Activated CD4-positive, alpha-beta memory T cell treated with anti-CD3 and anti-CD28 coated beads, Interleukin-2, amount 10 ng/mL, durations not matched to agents 7 days and 5 days (primary cell): ENCODE measurements at regions not wholly inside any gene's neighbourhood (a gene's known extent, or its start where the extent isn't known, plus 50 kb on each side); places are given as distances from the start of the nearest gene placed in this dataset.

Source experiments
- CTCF ChIA-PET: fragments of 350-600 bp; sonication (Branson Sonifier 250); formaldehyde crosslinking; loops from one replicate; lab custom pipeline; 2021; ENCODE audit warnings: antibody characterized with exemption, inconsistent platforms; lab: Charles Lee
- POLR2A ChIA-PET: fragments of 350-600 bp; sonication (Branson Sonifier 250); formaldehyde crosslinking; loops from one replicate; lab custom pipeline; 2021; ENCODE audit warnings: antibody characterized with exemption; lab: Charles Lee
- DNase-seq: peaks from one replicate; pipeline ENCODE4 v3.0.0-alpha.2; 2020
- H3K27ac Mint-ChIP-seq: one replicate; pipeline ENCODE4 v1.8.0; 2021; ENCODE audit warnings: mild to moderate bottlenecking, mixed read lengths
- H3K27me3 Mint-ChIP-seq: one replicate; pipeline ENCODE4 v1.8.0; 2021; ENCODE audit warnings: mixed read lengths
- H3K36me3 Mint-ChIP-seq: one replicate; pipeline ENCODE4 v1.8.0; 2021; ENCODE audit warnings: low read depth, mixed read lengths
- H3K4me1 Mint-ChIP-seq: one replicate; pipeline ENCODE4 v1.8.0; 2021; ENCODE audit warnings: mixed read lengths
- H3K4me3 Mint-ChIP-seq: one replicate; pipeline ENCODE4 v1.8.0; 2021; ENCODE audit warnings: mild to moderate bottlenecking, mixed read lengths
- H3K9me3 Mint-ChIP-seq: one replicate; pipeline ENCODE4 v1.8.0; 2021; ENCODE audit warnings: mixed read lengths

DNA sequence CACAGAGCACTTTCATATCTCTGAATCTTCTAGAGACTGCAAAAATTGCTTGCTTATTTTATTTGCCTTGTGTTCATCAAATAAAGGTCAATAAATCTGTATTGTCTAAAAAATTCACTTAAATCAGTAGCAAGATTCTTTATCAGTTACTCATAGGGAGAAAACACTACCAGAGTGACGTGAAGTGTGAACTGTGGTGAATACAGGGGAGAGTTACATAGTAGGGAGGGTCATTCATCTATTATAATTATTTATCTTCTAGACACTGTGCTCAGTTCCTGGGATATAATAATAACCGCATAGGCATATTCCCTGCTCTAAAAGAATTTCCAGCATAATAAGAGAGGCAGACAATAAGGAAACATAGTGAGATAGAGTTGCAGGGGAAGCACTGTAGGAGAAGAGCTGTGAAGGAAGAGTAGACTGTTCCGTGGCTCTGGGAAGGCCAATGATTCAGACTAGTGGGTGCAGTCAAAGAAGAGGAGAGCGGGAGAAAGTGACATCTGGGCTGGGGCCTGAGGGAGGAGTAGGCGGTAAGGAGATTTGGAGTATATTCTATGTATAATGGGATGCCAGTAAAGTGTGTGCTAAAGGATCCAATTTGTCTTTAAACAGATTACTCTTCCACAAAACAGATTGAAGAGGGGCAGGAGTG, 84.0 kb upstream of the TDRD3 start:
- no peaks in the 10 kb centered on the region for H3K9me3 Mint-ChIP-seq
- H3K27me3 Mint-ChIP-seq, result peaks cover 7% of the 10 kb centered on the region
- no peak overlapping the region for H3K27ac Mint-ChIP-seq
- ChIA-PET POLR2A (no interaction called here), CTCF (no interaction called here)
- no peaks in the 10 kb centered on the region for H3K36me3 Mint-ChIP-seq
- H3K4me1 Mint-ChIP-seq, result peaks cover 12% of the 10 kb centered on the region
- H3K4me3 Mint-ChIP-seq, result no peak overlapping the region
- DNase-seq, result no peak

DNA sequence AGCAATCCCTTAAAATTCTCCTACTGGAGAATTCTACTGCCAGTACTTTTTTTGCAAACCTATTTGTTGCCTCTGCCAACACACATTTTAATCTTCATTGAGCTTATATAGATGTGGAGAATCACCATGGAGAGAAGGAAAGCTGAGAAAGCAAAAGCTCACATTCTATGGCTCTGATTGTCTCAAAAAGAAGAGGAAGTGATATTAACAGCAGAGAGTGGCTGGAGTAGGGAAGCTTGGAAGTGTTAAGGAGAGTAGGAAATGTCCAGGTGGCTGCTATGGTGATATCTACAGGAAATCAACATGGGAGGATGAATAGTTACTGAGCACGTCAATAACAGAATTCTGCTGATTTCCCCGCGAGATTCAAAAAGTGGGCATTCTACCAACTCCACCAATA, 78.8 kb upstream of the TDRD3 start:
- H3K9me3 Mint-ChIP-seq, result no peaks in the 10 kb centered on the region
- H3K4me3 Mint-ChIP-seq, result no peak overlapping the region
- no peaks in the 10 kb centered on the region for H3K4me1 Mint-ChIP-seq
- H3K27ac Mint-ChIP-seq, result no peak overlapping the region
- no peaks in the 10 kb centered on the region for H3K36me3 Mint-ChIP-seq
- DNase-seq, result no peak
- CTCF ChIA-PET, result no interaction called here
- H3K27me3 Mint-ChIP-seq, result peaks cover 18% of the 10 kb centered on the region
- POLR2A ChIA-PET, result no interaction called here

DNA sequence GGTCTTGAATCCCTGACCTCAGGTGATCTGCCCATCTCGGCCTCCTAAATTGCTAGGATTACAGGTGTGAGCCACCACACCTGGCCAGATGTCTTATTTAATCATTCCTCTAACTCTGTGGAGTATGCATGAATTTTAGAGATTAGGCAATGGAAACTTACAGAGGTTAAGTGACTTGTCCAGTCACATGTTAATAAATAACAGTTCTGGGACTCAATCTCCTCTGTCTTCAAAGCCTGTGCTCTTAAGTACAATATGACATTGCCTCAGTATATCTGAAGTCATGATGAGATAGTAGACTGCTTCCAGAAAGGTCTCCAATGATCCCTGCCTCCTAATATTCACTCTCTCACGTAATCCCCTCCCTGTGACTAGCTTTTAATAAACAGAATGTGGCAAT, 72.9 kb upstream of the TDRD3 start:
- H3K9me3 Mint-ChIP-seq, result no peaks in the 10 kb centered on the region
- CTCF ChIA-PET, result no interaction called here
- POLR2A ChIA-PET, result no interaction called here
- H3K36me3 Mint-ChIP-seq, result no peaks in the 10 kb centered on the region
- H3K4me3 Mint-ChIP-seq, result no peak overlapping the region
- H3K27ac Mint-ChIP-seq, result no peak overlapping the region
- H3K27me3 Mint-ChIP-seq, result peaks cover 8% of the 10 kb centered on the region
- no peak for DNase-seq
- H3K4me1 Mint-ChIP-seq, result no peaks in the 10 kb centered on the region

- H3K4me1 Mint-ChIP-seq, result peaks cover 2% of the 10 kb centered on the region
- peaks cover 4% of the 10 kb centered on the region for H3K27me3 Mint-ChIP-seq
- H3K4me3 Mint-ChIP-seq, result no peak overlapping the region
- no peaks in the 10 kb centered on the region for H3K9me3 Mint-ChIP-seq
- H3K27ac Mint-ChIP-seq, result no peak overlapping the region
- CTCF ChIA-PET, result no interaction called here
- POLR2A ChIA-PET, result no interaction called here
- no peak for DNase-seq
- H3K36me3 Mint-ChIP-seq, result no peaks in the 10 kb centered on the region
These were observed 70.7 kb upstream of the TDRD3 start for GRCh38 chr13:60326273-60326672.

- DNase-seq, result no peak
- ChIA-PET CTCF (interaction anchor here (2.2 to 3.1 kb wide), 2 partner anchors 11 to 16 kb away, joined by 7 to 9 read pairs; no protein-coding TSS in a partner anchor), POLR2A (no interaction called here)
- Mint-ChIP-seq H3K4me1 (peaks cover 2% of the 10 kb centered on the region), H3K4me3 (no peak overlapping the region), H3K9me3 (no peaks in the 10 kb centered on the region), H3K27ac (no peak overlapping the region), H3K27me3 (peaks cover 9% of the 10 kb centered on the region), H3K36me3 (no peaks in the 10 kb centered on the region)
These were observed 69.5 kb upstream of the TDRD3 start for GRCh38 chr13:60327511-60327910.

DNA sequence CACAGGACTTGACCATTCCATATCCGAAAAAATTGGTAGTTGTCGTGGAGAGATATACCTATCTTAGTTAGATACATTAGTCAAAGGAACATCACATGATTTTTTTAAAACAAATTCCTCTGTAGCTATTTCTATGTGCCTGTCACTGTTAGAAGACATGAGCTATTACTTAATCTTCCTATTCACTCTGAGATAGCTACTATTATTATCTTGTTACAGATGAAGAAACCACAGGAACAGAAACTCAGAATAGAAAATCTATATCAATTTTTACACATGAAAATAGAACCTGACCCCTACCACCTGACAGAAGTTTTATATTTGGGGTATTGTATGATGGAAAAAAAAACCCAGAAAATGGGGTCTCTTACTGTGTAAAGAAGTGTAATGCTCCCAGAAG, 68.9 kb upstream of the TDRD3 start:
- Mint-ChIP-seq H3K27ac (no peak overlapping the region), H3K4me1 (peaks cover 2% of the 10 kb centered on the region), H3K36me3 (no peaks in the 10 kb centered on the region), H3K27me3 (peaks cover 10% of the 10 kb centered on the region), H3K9me3 (no peaks in the 10 kb centered on the region), H3K4me3 (no peak overlapping the region)
- CTCF ChIA-PET, result interaction anchor here (2.2 to 3.1 kb wide), 2 partner anchors 10 to 17 kb away, joined by 7 to 9 read pairs; no protein-coding TSS in a partner anchor
- POLR2A ChIA-PET, result no interaction called here
- DNase-seq, result no peak

DNA sequence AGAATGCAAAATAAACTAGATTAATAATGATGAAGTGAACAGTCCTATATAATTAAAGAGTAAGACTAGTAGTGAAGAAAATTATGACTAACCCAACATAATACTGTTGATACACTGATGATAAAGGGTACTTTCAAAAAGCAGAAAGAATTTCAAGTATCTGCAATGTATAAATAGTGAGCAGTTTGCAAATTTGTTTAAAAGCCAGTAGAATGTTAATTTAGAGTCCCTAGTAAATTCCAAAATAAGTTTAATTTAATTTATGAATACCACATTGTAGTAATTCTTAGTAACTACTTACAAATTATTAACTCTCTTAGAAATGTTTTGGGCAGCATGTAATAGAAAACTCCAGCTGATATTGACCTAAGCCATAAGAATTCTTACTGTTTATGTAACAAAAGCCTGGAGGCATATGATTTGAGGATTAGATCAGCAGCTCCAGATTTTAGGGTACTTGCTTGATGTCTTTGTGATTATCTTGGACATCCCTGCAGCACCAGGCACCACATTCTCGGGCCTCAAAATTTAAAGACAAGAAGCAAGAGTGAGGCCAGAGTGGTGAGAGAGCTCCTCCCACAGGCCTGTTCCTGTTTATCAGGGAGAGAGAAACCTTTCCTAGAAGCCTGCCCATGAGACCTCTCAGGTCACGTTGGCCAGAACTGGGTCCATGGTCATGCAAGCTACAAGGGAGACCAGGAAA, 67.6 kb upstream of the TDRD3 start:
- POLR2A ChIA-PET, result no interaction called here
- no peak overlapping the region for H3K4me3 Mint-ChIP-seq
- CTCF ChIA-PET, result interaction anchor here (0.7 to 3.1 kb wide), 6 partner anchors 9 to 675 kb away, joined by 3 to 9 read pairs (median 4); no protein-coding TSS in a partner anchor
- no peak overlapping the region for H3K27ac Mint-ChIP-seq
- no peaks in the 10 kb centered on the region for H3K36me3 Mint-ChIP-seq
- no peaks in the 10 kb centered on the region for H3K9me3 Mint-ChIP-seq
- peak; percentile 25 for DNase-seq
- H3K4me1 Mint-ChIP-seq, result peaks cover 2% of the 10 kb centered on the region
- H3K27me3 Mint-ChIP-seq, result peaks cover 13% of the 10 kb centered on the region

DNA sequence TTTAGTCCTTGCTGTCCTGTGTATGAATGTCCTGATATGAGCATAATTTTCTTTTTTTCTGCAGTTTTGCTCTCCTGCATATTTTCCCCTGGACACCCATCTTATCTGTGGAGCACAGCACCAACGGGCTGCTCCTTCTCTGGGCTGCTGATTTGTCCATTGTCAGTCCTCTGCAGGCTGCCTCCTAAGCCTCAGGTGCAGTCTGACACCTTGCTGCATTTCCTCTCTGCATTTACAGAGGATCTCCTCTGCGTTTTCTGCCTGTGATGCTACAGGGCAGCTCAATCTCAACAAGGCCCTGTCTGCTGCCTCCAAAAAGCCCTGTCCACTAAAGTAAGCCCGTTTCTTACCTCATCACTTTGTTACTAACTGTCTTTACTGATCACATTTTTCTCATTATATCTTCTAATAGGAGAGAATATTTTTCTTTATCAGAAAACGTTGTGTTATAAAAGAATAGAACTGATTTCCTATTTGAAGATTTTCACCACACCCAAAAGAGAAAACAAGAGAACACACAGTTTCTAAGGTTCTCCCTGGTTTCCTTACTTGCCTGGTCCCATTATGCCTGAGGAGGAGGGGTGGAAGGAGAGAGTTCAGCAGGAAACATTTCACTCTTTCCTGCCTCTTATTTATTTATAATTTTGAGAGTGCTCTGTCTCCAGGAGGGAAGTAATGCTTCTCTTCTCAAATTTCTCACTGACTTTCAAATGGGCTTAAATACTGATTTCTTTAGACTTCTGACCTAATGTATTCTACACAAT, 65.6 kb upstream of the TDRD3 start:
- CTCF ChIA-PET, result interaction anchor here (0.9 kb wide), 1 partner anchor 939 kb away, joined by 3 read pairs; no protein-coding TSS in a partner anchor
- H3K36me3 Mint-ChIP-seq, result no peaks in the 10 kb centered on the region

DNA sequence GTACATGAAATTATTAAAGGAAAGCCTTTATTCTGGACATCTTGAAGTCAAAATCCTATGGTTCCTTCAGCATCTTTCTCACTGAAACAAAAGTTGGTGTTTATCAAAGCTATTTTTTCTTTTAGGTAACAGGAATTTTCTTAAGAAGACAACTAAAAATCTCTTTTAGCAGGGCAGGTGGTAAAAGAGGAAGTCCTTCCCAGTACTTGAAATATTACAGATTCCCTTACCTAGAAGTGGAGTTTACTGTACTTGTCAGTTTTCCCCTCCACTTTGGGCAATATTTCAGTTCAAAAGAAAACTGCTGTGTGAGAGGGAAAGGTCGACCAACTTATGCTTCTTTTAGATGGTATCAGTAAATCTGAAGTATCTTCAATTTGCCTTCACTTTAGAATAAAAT, 64.3 kb upstream of the TDRD3 start:
- Mint-ChIP-seq H3K4me3 (no peak overlapping the region), H3K4me1 (peaks cover 2% of the 10 kb centered on the region), H3K36me3 (no peaks in the 10 kb centered on the region), H3K9me3 (no peaks in the 10 kb centered on the region), H3K27ac (no peak overlapping the region), H3K27me3 (peaks cover 14% of the 10 kb centered on the region)
- ChIA-PET POLR2A (no interaction called here), CTCF (no interaction called here)
- no peak for DNase-seq

More for the DNA sequence above, 65.6 kb upstream of the TDRD3 start:
- peaks cover 2% of the 10 kb centered on the region for H3K4me1 Mint-ChIP-seq
- DNase-seq, result no peak
- POLR2A ChIA-PET, result no interaction called here
- no peak overlapping the region for H3K4me3 Mint-ChIP-seq
- no peaks in the 10 kb centered on the region for H3K9me3 Mint-ChIP-seq
- H3K27me3 Mint-ChIP-seq, result peaks cover 14% of the 10 kb centered on the region
- H3K27ac Mint-ChIP-seq, result no peak overlapping the region

GRCh38 chr13:60334310-60334709, 62.7 kb upstream of the TDRD3 start:
- Mint-ChIP-seq H3K4me1 (peaks cover 2% of the 10 kb centered on the region), H3K27ac (no peak overlapping the region), H3K9me3 (no peaks in the 10 kb centered on the region), H3K4me3 (no peak overlapping the region), H3K36me3 (no peaks in the 10 kb centered on the region), H3K27me3 (peaks cover 19% of the 10 kb centered on the region)
- DNase-seq, result no peak
- CTCF ChIA-PET, result interaction anchor here (0.9 to 1.1 kb wide), 2 partner anchors 98 to 654 kb away, joined by 3 read pairs; no protein-coding TSS in a partner anchor
- POLR2A ChIA-PET, result no interaction called here

DNA sequence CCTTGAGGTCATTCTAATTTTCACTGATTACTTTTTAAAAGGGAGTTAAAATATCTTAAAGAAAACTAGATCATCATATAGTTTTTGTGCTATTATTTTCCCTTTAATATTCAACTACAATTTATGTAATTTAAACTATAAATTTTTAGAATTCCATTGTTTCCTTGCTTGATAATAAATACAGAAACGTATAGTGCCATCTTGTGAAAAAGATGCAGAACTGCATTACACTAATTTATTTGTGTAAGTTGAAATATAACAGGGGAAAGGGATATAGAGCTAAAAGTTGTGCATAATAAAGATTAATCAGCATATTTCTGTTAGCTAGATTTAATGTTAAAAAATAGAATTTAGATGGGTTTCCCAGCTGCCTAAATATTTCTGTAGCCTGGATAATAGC, 61.5 kb upstream of the TDRD3 start:
- Mint-ChIP-seq H3K36me3 (no peaks in the 10 kb centered on the region), H3K4me1 (no peaks in the 10 kb centered on the region), H3K9me3 (no peaks in the 10 kb centered on the region), H3K27ac (no peak overlapping the region), H3K27me3 (peaks cover 21% of the 10 kb centered on the region), H3K4me3 (no peak overlapping the region)
- POLR2A ChIA-PET, result no interaction called here
- DNase-seq, result no peak
- CTCF ChIA-PET, result interaction anchor here (0.5 kb wide), 1 partner anchor 387 kb away, joined by 3 read pairs; no protein-coding TSS in a partner anchor

DNA sequence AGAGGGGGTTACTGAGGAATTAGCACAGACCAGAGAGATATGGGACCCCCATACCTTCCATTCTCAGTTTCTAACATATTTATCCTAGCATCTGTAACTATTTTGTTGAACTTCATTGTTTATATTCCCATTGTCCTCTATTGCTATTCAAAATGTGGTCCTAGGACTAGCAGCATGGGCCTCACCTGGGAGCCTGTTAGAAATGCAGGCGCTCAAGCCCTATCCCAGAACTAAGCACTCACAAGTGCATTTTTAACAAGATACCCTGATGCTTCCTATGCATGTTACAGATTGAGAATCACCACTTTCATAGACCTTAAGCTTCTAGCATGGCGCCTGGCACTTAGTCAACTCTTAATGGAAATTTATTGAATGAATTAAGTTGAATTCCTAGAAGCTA, 58.3 kb upstream of the TDRD3 start:
- H3K9me3 Mint-ChIP-seq, result no peaks in the 10 kb centered on the region
- POLR2A ChIA-PET, result no interaction called here
- H3K27me3 Mint-ChIP-seq, result peaks cover 19% of the 10 kb centered on the region
- H3K4me1 Mint-ChIP-seq, result no peaks in the 10 kb centered on the region
- H3K36me3 Mint-ChIP-seq, result no peaks in the 10 kb centered on the region
- H3K27ac Mint-ChIP-seq, result no peak overlapping the region
- CTCF ChIA-PET, result interaction anchor here (2.9 kb wide), 1 partner anchor 10 kb away, joined by 9 read pairs; no protein-coding TSS in a partner anchor
- H3K4me3 Mint-ChIP-seq, result no peak overlapping the region
- DNase-seq, result no peak

DNA sequence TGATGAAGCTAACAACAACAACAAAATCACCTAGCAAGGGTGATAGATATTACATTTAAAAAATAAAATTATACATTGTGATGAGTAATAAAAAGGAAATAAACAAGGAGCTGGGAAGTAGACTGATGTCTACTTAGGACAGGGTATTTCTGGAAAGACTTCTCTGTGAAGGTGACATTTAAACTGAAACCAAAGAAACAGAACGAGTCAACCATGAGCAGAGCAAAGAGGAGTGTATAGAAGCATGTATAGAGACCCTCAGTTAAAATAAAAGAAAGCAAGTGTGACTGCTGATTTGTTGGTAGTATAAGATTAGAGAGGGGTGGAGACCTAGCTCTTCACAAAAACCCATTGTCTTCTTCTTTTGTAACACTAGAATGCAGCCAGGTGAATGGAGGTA, 53.0 kb upstream of the TDRD3 start:
- Mint-ChIP-seq H3K4me3 (no peak overlapping the region), H3K27me3 (peaks cover 18% of the 10 kb centered on the region), H3K9me3 (no peaks in the 10 kb centered on the region), H3K4me1 (no peaks in the 10 kb centered on the region), H3K27ac (no peak overlapping the region), H3K36me3 (no peaks in the 10 kb centered on the region)
- POLR2A ChIA-PET, result no interaction called here
- CTCF ChIA-PET, result no interaction called here
- no peak for DNase-seq
